Embryonic facial prominence (tissue), 1 donor: ENCODE measurements at regions not wholly inside any gene's neighbourhood (a gene's known extent, or its start where the extent isn't known, plus 50 kb on each side); places are given as distances from the start of the nearest gene placed in this dataset.
"Not testable (repeated sequence)": the region's sequence is repeated elsewhere in the genome, so short reads cannot be mapped to it uniquely, and the experiment has no call there.

Experiments
- DNase-seq: peaks from one replicate; pipeline ENCODE4 v3.0.0-alpha.2; 2016; ENCODE audit errors: extremely low spot score

- no peak for DNase-seq
These were observed 254.3 kb downstream of the SOX4 start for GRCh38 chr6:21847711-21848480.

- DNase-seq: no peak
These were observed 257.1 kb downstream of the SOX4 start for GRCh38 chr6:21850691-21851090.

GRCh38 chr6:21855811-21856455, 262.4 kb downstream of the SOX4 start:
- no peak for DNase-seq

GRCh38 chr6:21856456-21856825, 262.9 kb downstream of the SOX4 start:
- no peak for DNase-seq

- no peak for DNase-seq
These were observed 263.3 kb downstream of the SOX4 start for GRCh38 chr6:21856844-21857243.

- DNase-seq: no peak
These were observed 264.5 kb downstream of the SOX4 start for GRCh38 chr6:21858076-21858475.

- no peak for DNase-seq
These were observed 265.7 kb downstream of the SOX4 start for GRCh38 chr6:21859193-21859735.

- no peak for DNase-seq
These were observed 268.4 kb downstream of the SOX4 start for GRCh38 chr6:21861942-21862341.

- DNase-seq: no peak
These were observed 270.7 kb downstream of the SOX4 start for GRCh38 chr6:21864206-21864605.

GRCh38 chr6:21868226-21868625, 274.7 kb downstream of the SOX4 start:
- no peak for DNase-seq

GRCh38 chr6:21869085-21869771, 275.7 kb downstream of the SOX4 start:
- DNase-seq: no peak

GRCh38 chr6:21870076-21870730, 276.7 kb downstream of the SOX4 start:
- no peak for DNase-seq

GRCh38 chr6:21871831-21872230, 278.3 kb downstream of the SOX4 start:
- no peak for DNase-seq

- no peak for DNase-seq
These were observed 279.2 kb downstream of the SOX4 start for GRCh38 chr6:21872749-21873148.

- no peak for DNase-seq
These were observed 280.0 kb downstream of the SOX4 start for GRCh38 chr6:21873562-21873961.

GRCh38 chr6:21874372-21874771, 280.8 kb downstream of the SOX4 start:
- no peak for DNase-seq

- DNase-seq: not testable (repeated sequence)
These were observed 283.5 kb downstream of the SOX4 start for GRCh38 chr6:21877037-21877436.

GRCh38 chr6:21880249-21880648, 286.7 kb downstream of the SOX4 start:
- DNase-seq: not testable (repeated sequence)

GRCh38 chr6:21881969-21882465, 288.5 kb downstream of the SOX4 start:
- no peak for DNase-seq

GRCh38 chr6:21883595-21884328, 290.2 kb downstream of the SOX4 start:
- DNase-seq: no peak

- DNase-seq: no peak
These were observed 291.6 kb downstream of the SOX4 start for GRCh38 chr6:21885111-21885510.
